ENCODE measurements at regions not wholly inside any gene's neighbourhood (a gene's known extent, or its start where the extent isn't known, plus 50 kb on each side); places are given as distances from the start of the nearest gene placed in this dataset.

DNA sequence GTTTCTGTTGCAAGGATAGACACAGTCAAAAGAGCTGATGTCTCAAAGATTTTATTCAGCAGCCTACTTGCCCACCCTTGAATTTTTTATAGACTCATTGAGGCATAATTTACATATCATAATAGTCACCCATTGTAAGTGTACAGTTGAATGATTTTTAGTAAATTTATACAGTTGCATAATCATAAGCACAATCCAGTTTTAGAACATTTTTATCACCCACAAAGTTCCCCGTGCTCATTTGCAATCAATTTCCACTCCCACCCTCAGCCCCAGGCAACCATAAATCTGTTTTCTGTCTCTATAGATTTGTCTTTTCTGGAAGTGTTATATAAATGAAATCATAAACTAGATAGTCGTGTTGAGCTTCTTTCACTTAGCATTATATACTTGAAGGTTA, 517.7 kb downstream of the TLE1 start:
- no peak for DNase-seq (ENCODE audit: low spot score)
- TF ChIP-seq, protein P1, sequence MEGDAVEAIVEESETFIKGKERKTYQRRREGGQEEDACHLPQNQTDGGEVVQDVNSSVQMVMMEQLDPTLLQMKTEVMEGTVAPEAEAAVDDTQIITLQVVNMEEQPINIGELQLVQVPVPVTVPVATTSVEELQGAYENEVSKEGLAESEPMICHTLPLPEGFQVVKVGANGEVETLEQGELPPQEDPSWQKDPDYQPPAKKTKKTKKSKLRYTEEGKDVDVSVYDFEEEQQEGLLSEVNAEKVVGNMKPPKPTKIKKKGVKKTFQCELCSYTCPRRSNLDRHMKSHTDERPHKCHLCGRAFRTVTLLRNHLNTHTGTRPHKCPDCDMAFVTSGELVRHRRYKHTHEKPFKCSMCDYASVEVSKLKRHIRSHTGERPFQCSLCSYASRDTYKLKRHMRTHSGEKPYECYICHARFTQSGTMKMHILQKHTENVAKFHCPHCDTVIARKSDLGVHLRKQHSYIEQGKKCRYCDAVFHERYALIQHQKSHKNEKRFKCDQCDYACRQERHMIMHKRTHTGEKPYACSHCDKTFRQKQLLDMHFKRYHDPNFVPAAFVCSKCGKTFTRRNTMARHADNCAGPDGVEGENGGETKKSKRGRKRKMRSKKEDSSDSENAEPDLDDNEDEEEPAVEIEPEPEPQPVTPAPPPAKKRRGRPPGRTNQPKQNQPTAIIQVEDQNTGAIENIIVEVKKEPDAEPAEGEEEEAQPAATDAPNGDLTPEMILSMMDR (IDR thresholded peaks at IDR 0.05; ENCODE audit: extremely low read depth, missing control alignments), result no peak

DNA sequence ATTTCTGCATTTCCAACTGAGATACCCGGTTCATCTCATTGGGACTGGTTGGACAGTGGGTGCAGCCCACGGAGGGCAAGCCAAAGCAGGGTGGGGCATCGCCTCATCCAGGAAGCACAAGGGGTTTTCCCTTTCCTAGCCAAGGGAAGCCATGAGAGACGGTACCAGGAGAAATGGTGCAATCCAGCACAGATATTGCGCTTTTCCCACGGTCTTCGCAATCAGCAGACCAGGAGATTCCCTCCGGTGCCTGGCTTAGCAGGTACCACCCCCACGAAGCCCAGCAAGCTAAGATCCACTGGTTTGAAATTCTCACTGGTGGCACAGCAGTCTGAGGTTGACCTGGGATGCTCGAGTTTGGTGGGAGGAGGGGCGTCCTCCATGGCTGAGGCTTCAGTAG, 527.0 kb downstream of the TLE1 start:
- no peak for DNase-seq (ENCODE audit: low spot score)
- TF ChIP-seq, protein P1 (IDR thresholded peaks at IDR 0.05; ENCODE audit: extremely low read depth, missing control alignments), result no peak

DNA sequence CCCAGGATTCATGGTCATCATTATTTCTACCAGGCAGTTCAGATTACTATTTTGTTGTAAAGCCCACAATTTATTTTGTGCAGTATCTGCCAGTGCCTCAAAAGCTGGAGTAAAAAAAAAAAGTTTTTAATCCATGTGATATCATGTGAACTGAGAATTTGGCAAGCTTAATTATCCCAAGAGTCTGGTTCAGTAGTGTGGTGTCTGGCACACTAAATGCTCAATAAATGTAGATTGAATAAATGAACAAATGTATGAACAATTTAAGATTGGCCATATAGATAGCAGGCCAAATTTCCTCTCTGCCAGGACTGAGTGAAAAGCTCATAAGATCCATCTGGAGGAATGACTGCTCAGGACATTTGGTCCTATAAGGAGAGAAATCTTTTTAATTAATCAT, 533.0 kb downstream of the TLE1 start:
- TF ChIP-seq, protein P1 (IDR thresholded peaks at IDR 0.05; ENCODE audit: extremely low read depth, missing control alignments), result no peak
- DNase-seq (ENCODE audit: low spot score), result no peak

DNA sequence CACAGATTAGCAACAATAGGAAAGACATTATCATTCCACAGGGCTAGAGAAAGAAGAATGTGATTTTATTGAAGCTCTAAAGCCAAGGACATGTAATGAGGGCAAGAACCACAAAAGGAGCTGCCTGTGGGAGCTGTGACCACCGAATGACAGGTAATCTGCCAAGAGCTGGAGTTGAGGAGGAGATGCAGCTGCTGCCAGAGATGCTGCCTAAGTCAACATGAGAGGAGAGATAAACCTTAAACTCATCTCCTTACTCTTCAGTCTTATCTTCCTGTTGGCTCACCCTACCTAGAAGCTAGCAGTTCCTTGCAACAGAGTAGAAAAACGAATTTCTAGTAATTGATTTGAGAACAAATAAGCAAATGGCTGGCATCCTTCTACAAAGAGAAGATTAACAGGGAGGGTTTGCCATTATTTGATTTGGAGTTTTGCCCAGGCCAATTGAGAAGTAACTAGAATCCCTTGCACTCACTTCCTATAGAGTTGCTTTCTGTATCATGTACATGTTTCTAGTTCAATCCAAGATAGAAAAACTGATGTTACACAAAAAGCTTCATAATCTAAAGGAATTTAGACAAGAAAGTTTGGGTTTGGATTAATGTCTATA, 539.2 kb downstream of the TLE1 start:
- TF ChIP-seq, protein P1 (IDR thresholded peaks at IDR 0.05; ENCODE audit: extremely low read depth, missing control alignments), result no peak
- DNase-seq (ENCODE audit: low spot score), result no peak

DNA sequence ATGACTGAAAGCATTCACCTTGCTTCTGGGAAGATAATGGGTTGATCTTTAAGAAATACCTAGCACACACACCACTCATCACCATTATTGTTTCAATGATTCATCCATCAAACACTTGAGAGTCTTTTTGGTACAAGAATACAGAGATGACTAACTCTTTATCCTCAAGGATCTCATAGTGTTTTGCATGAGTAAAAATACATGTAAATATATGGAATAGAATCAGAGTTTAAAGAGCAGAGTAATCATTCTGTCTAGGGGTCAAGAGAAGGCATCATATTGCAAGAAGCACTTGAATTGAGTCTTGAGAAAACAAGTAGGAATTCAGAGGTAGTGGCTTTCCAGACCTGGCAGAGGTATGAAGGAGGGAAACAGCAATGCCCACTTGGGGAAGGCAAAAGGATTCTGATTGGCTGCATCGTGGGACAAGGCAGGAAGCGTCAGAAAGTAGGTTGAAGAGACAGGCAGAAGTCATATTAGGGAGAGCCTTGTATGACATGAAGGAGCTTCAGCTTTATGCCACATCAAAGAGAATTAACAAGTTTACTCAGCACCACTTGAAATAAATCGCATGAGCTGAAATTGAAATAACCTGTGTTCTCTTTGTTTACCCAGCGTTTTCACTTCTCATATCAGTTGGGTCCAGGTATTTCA, 542.5 kb downstream of the TLE1 start:
- TF ChIP-seq, protein P1 (IDR thresholded peaks at IDR 0.05; ENCODE audit: extremely low read depth, missing control alignments), result no peak
- DNase-seq (ENCODE audit: low spot score), result no peak

DNA sequence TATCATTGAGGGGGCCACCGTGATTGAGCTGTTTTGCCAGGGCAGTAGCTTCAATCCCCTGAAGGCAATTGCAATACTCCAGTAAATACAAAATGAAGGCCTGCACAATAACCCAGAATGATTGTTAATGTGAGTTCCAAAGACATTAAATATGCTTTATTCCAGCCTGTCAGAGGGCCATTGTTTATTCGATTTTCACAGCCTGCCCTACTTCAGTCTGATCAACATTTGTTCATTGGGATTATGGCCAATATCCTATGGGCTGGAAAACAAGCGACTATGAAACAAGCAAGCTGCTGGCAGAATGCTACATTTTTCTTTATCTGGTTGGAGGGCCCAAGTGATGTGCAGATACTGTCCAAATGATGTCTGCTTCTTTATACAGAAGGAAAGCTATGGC, 543.1 kb downstream of the TLE1 start:
- no peak for DNase-seq (ENCODE audit: low spot score)
- TF ChIP-seq, protein P1 (IDR thresholded peaks at IDR 0.05; ENCODE audit: extremely low read depth, missing control alignments), result no peak

DNA sequence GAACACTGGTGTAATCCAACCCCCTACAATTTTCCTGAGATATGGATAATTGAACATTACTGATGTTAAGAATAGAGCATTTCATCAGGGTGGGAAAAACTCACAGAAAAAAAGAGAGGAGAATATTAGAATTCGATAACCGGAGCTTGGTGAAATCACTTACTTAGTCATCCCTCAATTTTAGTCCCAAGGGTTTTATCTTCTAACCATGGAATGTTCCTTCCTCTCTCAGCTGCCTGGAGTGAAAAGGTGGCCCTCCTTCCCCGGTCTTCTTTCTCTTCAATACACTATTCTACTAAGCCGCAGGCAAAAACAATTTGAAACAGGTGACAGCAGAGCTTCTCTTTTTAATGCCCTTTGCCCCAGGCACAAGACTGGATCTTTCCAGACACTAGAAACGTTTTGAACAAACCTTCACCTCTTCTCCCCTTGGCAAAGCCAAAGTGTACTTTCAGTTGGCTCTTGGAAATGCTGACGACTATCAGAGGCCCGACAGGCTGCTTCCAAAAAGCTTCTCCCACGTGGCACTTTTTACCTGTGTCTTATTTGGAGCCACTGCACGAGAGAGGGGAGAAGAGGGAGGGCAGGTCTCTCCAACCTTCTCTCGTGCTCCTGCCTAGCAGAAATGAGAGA, 543.9 kb downstream of the TLE1 start:
- TF ChIP-seq, protein P1 (IDR thresholded peaks at IDR 0.05; ENCODE audit: extremely low read depth, missing control alignments), result no peak

More for the DNA sequence above, 543.9 kb downstream of the TLE1 start:
- no peak for DNase-seq (ENCODE audit: low spot score)
